ENCODE measurements at regions not wholly inside any gene's neighbourhood (a gene's known extent, or its start where the extent isn't known, plus 50 kb on each side); places are given as distances from the start of the nearest gene placed in this dataset.
A peak's percentile ranks its signal among the peaks of the same experiment; 100 is the strongest.

DNA sequence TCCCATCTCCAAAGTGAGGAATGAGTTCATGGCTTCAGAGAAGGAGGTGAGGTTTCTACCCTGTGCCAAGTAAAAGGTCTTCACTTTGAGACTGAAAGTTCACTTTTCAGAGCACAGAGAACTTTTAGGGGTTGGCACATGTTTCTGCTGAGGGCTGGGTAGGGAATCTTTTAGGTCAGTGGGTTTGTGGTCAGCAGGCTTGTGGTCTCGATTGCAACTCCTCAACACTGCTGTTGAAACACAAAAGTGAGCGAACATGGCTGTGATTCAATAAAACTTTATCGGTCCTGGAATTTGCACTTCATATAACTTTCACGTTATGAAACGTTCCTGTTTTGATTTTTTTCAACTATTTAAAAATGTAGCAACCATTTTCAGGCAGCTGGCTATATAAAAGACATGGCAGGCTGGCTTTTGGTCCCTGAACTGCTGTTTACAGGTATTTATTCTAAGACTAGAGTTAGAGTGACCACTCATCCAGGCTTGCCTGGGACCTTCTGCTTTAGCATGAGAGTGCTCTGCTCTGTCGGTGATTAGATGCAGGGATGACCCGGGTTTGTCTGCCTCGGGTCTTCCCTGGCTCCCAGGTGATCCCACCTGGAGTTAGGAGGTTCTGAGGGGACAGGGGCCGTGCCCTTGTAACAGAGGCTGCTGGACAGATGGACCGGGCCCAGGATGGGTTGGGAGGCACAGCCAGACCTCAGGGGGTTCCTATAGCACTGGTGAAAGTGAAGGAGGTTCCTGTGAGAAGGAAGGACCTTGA, 62.7 kb upstream of the TAF1B start:
- DNase-seq: no peak
- TF ChIP-seq, protein P1, sequence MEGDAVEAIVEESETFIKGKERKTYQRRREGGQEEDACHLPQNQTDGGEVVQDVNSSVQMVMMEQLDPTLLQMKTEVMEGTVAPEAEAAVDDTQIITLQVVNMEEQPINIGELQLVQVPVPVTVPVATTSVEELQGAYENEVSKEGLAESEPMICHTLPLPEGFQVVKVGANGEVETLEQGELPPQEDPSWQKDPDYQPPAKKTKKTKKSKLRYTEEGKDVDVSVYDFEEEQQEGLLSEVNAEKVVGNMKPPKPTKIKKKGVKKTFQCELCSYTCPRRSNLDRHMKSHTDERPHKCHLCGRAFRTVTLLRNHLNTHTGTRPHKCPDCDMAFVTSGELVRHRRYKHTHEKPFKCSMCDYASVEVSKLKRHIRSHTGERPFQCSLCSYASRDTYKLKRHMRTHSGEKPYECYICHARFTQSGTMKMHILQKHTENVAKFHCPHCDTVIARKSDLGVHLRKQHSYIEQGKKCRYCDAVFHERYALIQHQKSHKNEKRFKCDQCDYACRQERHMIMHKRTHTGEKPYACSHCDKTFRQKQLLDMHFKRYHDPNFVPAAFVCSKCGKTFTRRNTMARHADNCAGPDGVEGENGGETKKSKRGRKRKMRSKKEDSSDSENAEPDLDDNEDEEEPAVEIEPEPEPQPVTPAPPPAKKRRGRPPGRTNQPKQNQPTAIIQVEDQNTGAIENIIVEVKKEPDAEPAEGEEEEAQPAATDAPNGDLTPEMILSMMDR (IDR thresholded peaks at IDR 0.05): no peak
- peaks cover 0 to 47% (median 0%) of the 10 kb centered on the region in 9 donors for H3K4me1 ChIP-seq
- 92 to 93% methylated on average over 10 of the region's 10 CpGs for whole genome bisulfite sequencing, 2 donors
- H3K36me3 ChIP-seq: no peaks in the 10 kb centered on the region
- no peaks in the 10 kb centered on the region for H3K9me3 ChIP-seq
- no peak overlapping the region for H3K4me3 ChIP-seq
- no peak overlapping the region for H3K27ac ChIP-seq
- intact Hi-C loops (cut with DNase I): no loop called here
- no peaks in the 10 kb centered on the region for H3K27me3 ChIP-seq
- ATAC-seq: no peak

DNA sequence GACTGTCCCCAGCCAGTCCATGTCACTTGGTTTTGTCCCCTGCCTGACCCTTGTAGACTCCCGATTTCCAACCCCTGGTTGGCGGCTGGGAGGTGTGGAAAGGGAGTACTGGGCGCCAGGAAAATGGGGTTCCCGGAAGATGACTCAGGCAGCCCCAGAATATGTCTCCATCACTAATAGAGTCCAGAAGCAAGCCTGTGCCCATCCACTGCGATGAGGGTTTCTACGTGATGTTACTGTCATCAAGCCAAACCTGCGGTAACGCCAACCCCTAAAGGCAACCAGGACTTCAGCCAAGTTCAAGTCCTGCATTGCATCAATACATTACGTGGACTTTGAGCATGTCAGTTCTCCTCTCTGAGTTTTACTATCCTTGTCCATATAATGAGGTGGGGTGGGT, 62.0 kb upstream of the TAF1B start:
- WGBS, 2 donors: 86 to 95% methylated on average over 9 of the region's 9 CpGs
- Histone ChIP-seq H3K27ac (no peak overlapping the region), H3K27me3 (no peaks in the 10 kb centered on the region), H3K4me1 (peaks cover 0 to 47% (median 0%) of the 10 kb centered on the region in 9 donors), H3K4me3 (no peak overlapping the region), H3K9me3 (no peaks in the 10 kb centered on the region), H3K36me3 (no peaks in the 10 kb centered on the region)
- intact Hi-C loops (cut with DNase I): no loop called here
- TF ChIP-seq, protein P1 (IDR thresholded peaks at IDR 0.05): no peak
- DNase-seq: no peak
- no peak for ATAC-seq

DNA sequence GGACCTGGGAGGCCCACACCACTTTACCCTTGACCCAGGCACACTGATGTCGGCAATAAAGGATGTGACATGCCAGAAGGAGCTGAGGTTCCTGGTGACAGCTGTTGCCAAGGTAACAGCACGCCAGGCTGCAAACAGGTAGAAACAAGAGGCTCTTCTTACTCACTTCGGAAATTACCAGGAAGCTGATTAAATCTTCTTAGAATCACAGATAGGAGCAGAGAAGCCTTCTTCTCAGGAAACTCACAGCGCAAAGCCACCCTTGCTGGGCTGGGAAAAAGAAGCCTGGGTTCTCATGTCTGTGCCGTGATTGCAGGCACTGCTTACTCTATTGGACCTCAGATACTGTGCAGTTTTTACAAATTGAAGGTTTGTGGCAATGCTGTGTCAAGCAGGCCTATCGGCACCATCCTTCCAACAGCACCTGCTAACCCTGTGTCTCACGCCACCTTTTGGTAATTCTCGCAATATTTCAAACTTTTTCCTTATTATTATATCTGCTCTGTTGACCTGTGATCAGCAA, 61.0 kb upstream of the TAF1B start:
- H3K4me3 ChIP-seq: no peak overlapping the region
- WGBS, 2 donors: 74 to 78% methylated on average over 8 of the region's 8 CpGs
- peaks cover 0 to 47% (median 0%) of the 10 kb centered on the region in 9 donors for H3K4me1 ChIP-seq
- H3K36me3 ChIP-seq: no peaks in the 10 kb centered on the region
- intact Hi-C loops (cut with DNase I): no loop called here
- H3K9me3 ChIP-seq: no peaks in the 10 kb centered on the region
- DNase-seq (no peak), ATAC-seq (peak in 4 of 8 donors; percentile 21 to 58 (median 44))
- H3K27ac ChIP-seq: no peak overlapping the region
- H3K27me3 ChIP-seq: no peaks in the 10 kb centered on the region
- TF ChIP-seq, protein P1 (IDR thresholded peaks at IDR 0.05): peak in 1 of 9 donors; percentile 17

DNA sequence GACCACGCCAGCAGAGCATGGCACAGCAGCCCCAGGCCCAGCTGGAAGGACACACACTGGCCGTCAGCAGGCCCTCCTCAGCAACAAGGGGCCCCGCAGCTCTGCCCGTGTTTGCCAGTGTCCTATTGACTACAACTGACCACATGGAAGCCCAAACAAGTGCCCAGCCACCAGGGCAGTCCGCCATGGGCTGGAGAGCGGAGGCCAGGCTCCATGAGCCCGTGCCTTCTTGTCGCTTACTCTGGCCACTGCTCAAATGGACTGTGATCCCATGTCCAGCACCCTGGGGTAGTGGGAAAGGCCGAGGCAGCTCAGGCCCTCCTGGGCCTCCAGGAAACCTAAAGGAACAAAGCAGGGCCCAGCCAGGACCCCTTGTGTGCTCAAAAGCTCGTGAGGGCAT, 53.9 kb upstream of the TAF1B start:
- H3K36me3 ChIP-seq: no peaks in the 10 kb centered on the region
- DNase-seq (no peak), ATAC-seq (no peak)
- peaks cover 0 to 13% (median 0%) of the 10 kb centered on the region in 11 donors for H3K9me3 ChIP-seq
- H3K27me3 ChIP-seq: no peaks in the 10 kb centered on the region
- peaks cover 4 to 22% (median 11%) of the 10 kb centered on the region in 9 donors for H3K4me1 ChIP-seq
- WGBS, 2 donors: 96 to 97% methylated on average over 10 of the region's 10 CpGs
- intact Hi-C loops (cut with DNase I): no loop called here
- H3K27ac ChIP-seq: no peak overlapping the region
- TF ChIP-seq, protein P1 (IDR thresholded peaks at IDR 0.05): no peak
- no peak overlapping the region for H3K4me3 ChIP-seq
